ENCODE measurements at regions not wholly inside any gene's neighbourhood (a gene's known extent, or its start where the extent isn't known, plus 50 kb on each side); places are given as distances from the start of the nearest gene placed in this dataset.

GRCh38 chr1:234772345-234773147, 162.6 kb upstream of the IRF2BP2 start (continued):
- TF ChIP-seq ZBTB4 (CRISPR knock-in tag; IDR thresholded peaks at IDR 0.05; ENCODE audit: borderline replicate concordance): peak; percentile 97; the same call in 1 of the 2 replicates
- TF ChIP-seq RBM22 (optimal IDR thresholded peaks at IDR 0.05; ENCODE audit: low read length): no peak
- no peak for TF ChIP-seq ZSCAN20 (CRISPR knock-in tag; IDR thresholded peaks at IDR 0.05; ENCODE audit: borderline replicate concordance)
- no peak for TF ChIP-seq NBN (conservative IDR thresholded peaks at IDR 0.05)
- no peak for TF ChIP-seq ZBTB3 (CRISPR knock-in tag; IDR thresholded peaks at IDR 0.05; ENCODE audit: borderline replicate concordance, low read depth)
- TF ChIP-seq MAFG (CRISPR knock-in tag; IDR thresholded peaks at IDR 0.05): no peak
- no peak for TF ChIP-seq NFKB2 (CRISPR knock-in tag; IDR thresholded peaks at IDR 0.05; ENCODE audit: borderline replicate concordance)
- no peak for TF ChIP-seq PTBP1 (IDR thresholded peaks at IDR 0.05; ENCODE audit: low read depth, low read length, poor library complexity, severe bottlenecking)
- no peak for TF ChIP-seq JARID2 (CRISPR knock-in tag; IDR thresholded peaks at IDR 0.05; ENCODE audit: insufficient replicate concordance)
- TF ChIP-seq PHF20 (CRISPR knock-in tag; IDR thresholded peaks at IDR 0.05): no peak
- 0 out of 2 replicates have a peak, but pooled peaks have one; percentile 34 for TF ChIP-seq BORCS8-MEF2B (CRISPR knock-in tag; IDR thresholded peaks at IDR 0.05)
- no peak for TF ChIP-seq ZNF629 (CRISPR knock-in tag; conservative IDR thresholded peaks at IDR 0.05)
- TF ChIP-seq DPF2 (CRISPR knock-in tag; IDR thresholded peaks at IDR 0.05; ENCODE audit: borderline replicate concordance, low read depth): no peak
- peak; percentile 98 for TF ChIP-seq ELF3 (CRISPR knock-in tag; IDR thresholded peaks at IDR 0.05)
- TF ChIP-seq TRIM22 (IDR thresholded peaks at IDR 0.05): no peak
- peak; percentile 34 for TF ChIP-seq FOXP4 (CRISPR knock-in tag; IDR thresholded peaks at IDR 0.05)
- no peak for TF ChIP-seq ZNF276 (CRISPR knock-in tag; IDR thresholded peaks at IDR 0.05; ENCODE audit: low read depth)
- TF ChIP-seq TCF7L2 (IDR thresholded peaks at IDR 0.05; ENCODE audit: low read depth, low read length): no peak
- TF ChIP-seq JUND (CRISPR knock-in tag; IDR thresholded peaks at IDR 0.05): peak; percentile 66; the same call in 1 of the 2 replicates
- no peak for TF ChIP-seq FLYWCH1 (CRISPR knock-in tag; IDR thresholded peaks at IDR 0.05)
- no peak for TF ChIP-seq ZNF431 (CRISPR knock-in tag; IDR thresholded peaks at IDR 0.05; ENCODE audit: borderline replicate concordance, low read depth)
- no peak for TF ChIP-seq ZNF337 (CRISPR knock-in tag; IDR thresholded peaks at IDR 0.05; ENCODE audit: borderline replicate concordance, low read depth)
